Endothelial cell (in vitro differentiated cells): ENCODE measurements at regions not wholly inside any gene's neighbourhood (a gene's known extent, or its start where the extent isn't known, plus 50 kb on each side); places are given as distances from the start of the nearest gene placed in this dataset.
"Not testable (repeated sequence)": the region's sequence is repeated elsewhere in the genome, so short reads cannot be mapped to it uniquely, and the experiment has no call there.

Source experiments
- DNase-seq: peaks from one replicate; pipeline ENCODE4 v3.0.0; 2021; ENCODE audit warnings: low spot score
- H3K27ac Mint-ChIP-seq: one replicate; pipeline ENCODE4 v1.8.0; 2021; ENCODE audit warnings: mixed read lengths, inconsistent platforms; ENCODE audit not compliant: unreplicated experiment
- H3K27me3 Mint-ChIP-seq: one replicate; pipeline ENCODE4 v1.8.0; 2021; ENCODE audit warnings: mild to moderate bottlenecking, moderate library complexity, mixed read lengths, inconsistent platforms; ENCODE audit not compliant: unreplicated experiment
- H3K36me3 Mint-ChIP-seq: one replicate; pipeline ENCODE4 v1.8.0; 2021; ENCODE audit warnings: mild to moderate bottlenecking, low read depth, mixed read lengths, inconsistent platforms; ENCODE audit not compliant: unreplicated experiment
- H3K4me1 Mint-ChIP-seq: one replicate; pipeline ENCODE4 v1.8.0; 2021; ENCODE audit warnings: mild to moderate bottlenecking, mixed read lengths, inconsistent platforms; ENCODE audit not compliant: unreplicated experiment
- H3K4me3 Mint-ChIP-seq: one replicate; pipeline ENCODE4 v1.8.0; 2021; ENCODE audit warnings: mild to moderate bottlenecking, mixed read lengths, inconsistent platforms; ENCODE audit not compliant: unreplicated experiment
- H3K9me3 Mint-ChIP-seq: one replicate; pipeline ENCODE4 v1.8.0; 2021; ENCODE audit warnings: mixed read lengths, inconsistent platforms; ENCODE audit not compliant: unreplicated experiment
- TF ChIP-seq, protein P1 (sequence below): fragments of 200-600 bp; sonication (generic); IDR thresholded peaks from one replicate; pipeline ENCODE4 v1.5.0; 2021; ENCODE audit warnings: antibody characterized with exemption; ENCODE audit not compliant: unreplicated experiment

DNA sequence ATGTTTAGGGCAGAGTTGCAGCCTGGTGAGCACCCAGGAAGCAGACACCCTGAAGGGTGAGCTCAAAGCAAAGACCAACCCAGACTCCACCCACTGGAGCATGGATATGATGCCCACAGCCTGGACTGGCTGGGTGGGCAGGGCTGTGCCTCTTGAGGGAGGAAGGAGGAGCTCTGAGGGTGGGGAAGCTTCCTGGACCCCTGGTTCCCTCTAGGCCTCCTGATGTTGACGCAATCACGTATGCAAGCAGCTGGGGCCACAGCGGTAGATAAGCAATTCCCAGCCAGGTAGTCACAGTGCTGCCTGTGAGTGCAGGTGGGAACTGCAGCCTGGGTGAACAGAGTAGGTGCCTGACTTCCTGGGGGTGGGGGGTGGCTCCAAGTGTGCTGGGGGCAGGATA lies 271.5 kb downstream of the CDK5RAP2 start:
- H3K9me3 Mint-ChIP-seq, result no peaks in the 10 kb centered on the region
- peaks cover 8% of the 10 kb centered on the region for H3K27me3 Mint-ChIP-seq
- no peaks in the 10 kb centered on the region for H3K36me3 Mint-ChIP-seq
- no peak overlapping the region for H3K27ac Mint-ChIP-seq
- H3K4me3 Mint-ChIP-seq, result no peak overlapping the region
- peaks cover 6% of the 10 kb centered on the region for H3K4me1 Mint-ChIP-seq
- DNase-seq, result no peak
- TF ChIP-seq, protein P1, sequence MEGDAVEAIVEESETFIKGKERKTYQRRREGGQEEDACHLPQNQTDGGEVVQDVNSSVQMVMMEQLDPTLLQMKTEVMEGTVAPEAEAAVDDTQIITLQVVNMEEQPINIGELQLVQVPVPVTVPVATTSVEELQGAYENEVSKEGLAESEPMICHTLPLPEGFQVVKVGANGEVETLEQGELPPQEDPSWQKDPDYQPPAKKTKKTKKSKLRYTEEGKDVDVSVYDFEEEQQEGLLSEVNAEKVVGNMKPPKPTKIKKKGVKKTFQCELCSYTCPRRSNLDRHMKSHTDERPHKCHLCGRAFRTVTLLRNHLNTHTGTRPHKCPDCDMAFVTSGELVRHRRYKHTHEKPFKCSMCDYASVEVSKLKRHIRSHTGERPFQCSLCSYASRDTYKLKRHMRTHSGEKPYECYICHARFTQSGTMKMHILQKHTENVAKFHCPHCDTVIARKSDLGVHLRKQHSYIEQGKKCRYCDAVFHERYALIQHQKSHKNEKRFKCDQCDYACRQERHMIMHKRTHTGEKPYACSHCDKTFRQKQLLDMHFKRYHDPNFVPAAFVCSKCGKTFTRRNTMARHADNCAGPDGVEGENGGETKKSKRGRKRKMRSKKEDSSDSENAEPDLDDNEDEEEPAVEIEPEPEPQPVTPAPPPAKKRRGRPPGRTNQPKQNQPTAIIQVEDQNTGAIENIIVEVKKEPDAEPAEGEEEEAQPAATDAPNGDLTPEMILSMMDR, result no peak

DNA sequence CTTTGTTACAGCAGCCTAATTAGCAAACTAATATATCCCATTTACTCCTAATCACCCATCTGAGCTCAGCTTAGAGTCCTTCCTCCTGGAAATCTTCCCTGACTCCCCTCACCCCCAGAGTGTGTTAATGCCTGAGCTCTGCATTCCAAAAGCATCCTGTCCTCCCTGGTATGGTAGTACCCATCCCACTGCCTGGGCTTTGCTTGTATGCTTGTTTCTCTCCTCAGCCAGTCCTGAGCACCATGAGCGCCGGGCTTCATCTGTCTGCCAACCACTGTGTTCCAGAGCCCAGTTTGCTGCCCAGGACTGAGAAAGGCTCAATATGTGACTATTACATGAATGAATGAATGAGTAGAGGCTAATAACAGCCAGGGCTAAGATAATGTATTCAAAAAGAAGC lies 272.4 kb downstream of the CDK5RAP2 start:
- TF ChIP-seq, protein P1, result no peak
- no peaks in the 10 kb centered on the region for H3K9me3 Mint-ChIP-seq
- H3K4me3 Mint-ChIP-seq, result no peak overlapping the region
- DNase-seq, result no peak
- no peak overlapping the region for H3K27ac Mint-ChIP-seq
- no peaks in the 10 kb centered on the region for H3K36me3 Mint-ChIP-seq
- peaks cover 8% of the 10 kb centered on the region for H3K27me3 Mint-ChIP-seq
- H3K4me1 Mint-ChIP-seq, result peaks cover 6% of the 10 kb centered on the region

DNA sequence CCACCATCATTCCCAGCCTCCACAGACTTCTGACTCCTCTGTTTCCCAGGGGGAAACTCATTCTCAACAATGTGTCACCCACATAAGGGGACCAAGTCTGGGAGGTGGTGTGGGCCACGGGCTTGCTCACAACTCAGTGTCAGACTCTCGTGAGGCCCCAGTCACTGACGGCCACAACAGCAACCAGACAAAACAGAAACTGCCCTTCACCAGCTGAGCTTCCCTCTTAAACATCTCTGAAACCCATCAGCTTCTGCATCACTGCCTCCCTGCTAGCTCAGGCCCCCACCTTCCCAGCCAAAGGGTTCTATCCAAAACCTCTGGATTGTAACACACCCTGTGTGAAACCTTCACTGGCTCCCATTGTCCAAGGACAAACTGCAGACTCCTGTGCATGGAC lies 273.4 kb downstream of the CDK5RAP2 start:
- Mint-ChIP-seq H3K4me1 (peaks cover 6% of the 10 kb centered on the region), H3K9me3 (no peaks in the 10 kb centered on the region), H3K4me3 (no peak overlapping the region), H3K36me3 (no peaks in the 10 kb centered on the region), H3K27ac (no peak overlapping the region), H3K27me3 (peaks cover 8% of the 10 kb centered on the region)
- TF ChIP-seq, protein P1, result no peak
- DNase-seq, result no peak

DNA sequence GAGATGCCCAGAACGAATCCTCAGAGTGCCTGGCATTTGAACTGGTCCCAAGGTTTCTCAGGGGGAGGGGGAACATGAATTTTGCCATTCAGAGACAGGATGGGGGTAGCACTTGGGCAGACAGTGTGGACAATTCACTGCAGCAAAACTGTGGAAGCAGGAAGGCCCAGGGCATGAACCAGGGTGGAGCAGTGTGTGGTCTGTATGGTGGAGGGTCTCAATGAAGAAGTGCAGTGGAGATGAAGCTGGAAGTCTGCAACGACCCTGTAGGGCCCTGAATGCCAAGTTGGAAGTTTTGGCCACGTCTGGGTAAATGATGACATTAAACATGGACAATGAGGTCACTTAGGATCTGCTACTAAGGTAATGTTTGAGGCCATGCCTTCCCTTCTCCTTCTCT lies 273.9 kb downstream of the CDK5RAP2 start:
- Mint-ChIP-seq H3K27me3 (peaks cover 8% of the 10 kb centered on the region), H3K9me3 (no peaks in the 10 kb centered on the region)

DNA sequence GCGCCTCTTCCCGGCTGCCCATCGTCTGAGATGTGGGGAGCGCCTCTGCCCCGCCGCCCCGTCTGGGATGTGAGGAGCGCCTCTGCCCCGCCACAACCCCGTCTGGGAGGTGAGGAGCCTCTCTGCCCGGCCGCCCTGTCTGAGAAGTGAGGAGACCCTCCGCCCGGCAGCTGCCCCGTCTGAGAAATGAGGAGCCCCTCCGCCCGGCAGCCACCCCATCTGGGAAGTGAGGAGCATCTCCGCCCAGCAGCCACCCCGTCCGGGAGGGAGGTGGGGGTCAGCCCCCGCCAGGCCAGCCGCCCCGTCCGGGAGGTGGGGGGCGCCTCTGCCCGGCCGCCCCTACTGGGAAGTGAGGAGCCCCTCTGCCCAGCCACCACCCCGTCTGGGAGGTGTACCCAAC lies 275.1 kb downstream of the CDK5RAP2 start:
- not testable (repeated sequence) for H3K9me3 Mint-ChIP-seq, H3K27ac Mint-ChIP-seq, DNase-seq, H3K27me3 Mint-ChIP-seq, H3K4me3 Mint-ChIP-seq, H3K4me1 Mint-ChIP-seq, H3K36me3 Mint-ChIP-seq

More for the DNA sequence above, 273.9 kb downstream of the CDK5RAP2 start:
- no peak overlapping the region for H3K27ac Mint-ChIP-seq
- TF ChIP-seq, protein P1, result no peak
- no peak for DNase-seq
- H3K4me1 Mint-ChIP-seq, result peaks cover 6% of the 10 kb centered on the region
- H3K4me3 Mint-ChIP-seq, result no peak overlapping the region
- no peaks in the 10 kb centered on the region for H3K36me3 Mint-ChIP-seq

DNA sequence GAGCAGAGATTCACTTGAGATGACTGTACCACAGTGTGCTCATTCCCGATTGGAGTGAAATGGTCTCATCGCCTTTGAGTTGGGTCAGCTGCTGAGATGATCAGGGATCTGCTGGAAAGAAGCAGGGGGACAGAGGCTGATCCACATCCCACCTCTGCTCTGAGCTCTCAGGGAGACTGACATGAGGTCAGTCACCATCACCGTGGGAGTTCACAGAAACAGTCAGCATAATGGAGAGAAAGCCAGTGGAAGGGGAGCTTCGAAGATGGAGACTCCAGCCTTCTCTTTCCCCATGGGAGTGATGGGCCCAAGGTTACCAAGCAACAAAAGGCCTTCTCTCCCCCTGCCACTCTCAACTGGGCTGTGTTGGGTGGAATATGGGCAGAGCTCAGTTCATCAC lies 276.4 kb downstream of the CDK5RAP2 start:
- no peaks in the 10 kb centered on the region for H3K9me3 Mint-ChIP-seq
- no peak overlapping the region for H3K4me3 Mint-ChIP-seq
- no peak overlapping the region for H3K27ac Mint-ChIP-seq
- peaks cover 6% of the 10 kb centered on the region for H3K27me3 Mint-ChIP-seq
- DNase-seq, result no peak
- TF ChIP-seq, protein P1, result no peak
- H3K36me3 Mint-ChIP-seq, result no peaks in the 10 kb centered on the region
- no peaks in the 10 kb centered on the region for H3K4me1 Mint-ChIP-seq
